HG02870 (cell line): ENCODE measurements at regions not wholly inside any gene's neighbourhood (a gene's known extent, or its start where the extent isn't known, plus 50 kb on each side); places are given as distances from the start of the nearest gene placed in this dataset.

ENCODE experiments used
- ATAC-seq: cut with Tn5 transposase; IDR thresholded peaks from one replicate; pipeline ENCODE4 v1.9.1; 2021; ENCODE audit warnings: mild to moderate bottlenecking, moderate library complexity; ENCODE audit not compliant: unreplicated experiment

DNA sequence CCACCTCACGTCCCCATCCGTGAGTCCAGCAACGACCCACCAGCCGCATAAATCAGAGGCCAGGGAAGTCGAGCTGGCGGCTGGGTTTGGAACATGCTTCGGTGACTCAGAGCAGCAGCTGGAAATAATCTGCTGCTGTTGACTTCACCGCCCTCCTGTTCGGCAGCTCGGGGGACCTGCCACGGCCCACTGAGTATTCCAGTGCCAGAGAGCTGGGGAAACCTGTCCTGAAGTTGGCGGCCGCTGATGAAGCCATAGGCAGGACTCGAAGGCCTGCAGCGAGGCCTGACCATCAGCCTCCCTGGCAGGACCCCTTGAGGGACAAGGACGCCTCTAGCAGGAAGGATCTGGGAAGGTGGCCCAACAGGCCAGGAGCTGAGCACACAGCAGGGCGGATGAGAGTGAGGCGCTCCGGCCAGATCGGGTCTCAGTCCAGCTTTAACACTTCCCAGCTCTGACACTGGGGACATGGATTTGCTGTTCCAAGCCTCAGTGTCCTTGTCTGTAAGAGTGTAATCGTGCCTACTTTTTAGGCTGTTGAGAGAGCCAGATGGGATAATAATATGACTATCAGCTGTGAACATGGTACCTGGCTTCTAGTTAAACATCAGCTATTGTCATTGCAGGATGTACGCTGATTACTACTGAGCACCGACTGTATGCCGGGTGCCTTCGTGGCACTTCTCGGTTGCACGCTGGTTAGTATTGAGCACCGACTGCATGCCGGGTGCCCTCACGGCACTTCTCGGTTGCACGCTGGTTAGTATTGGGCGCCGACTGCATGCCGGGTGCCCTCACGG lies 50.4 kb upstream of the CIBAR2 start:
- no peak for ATAC-seq

DNA sequence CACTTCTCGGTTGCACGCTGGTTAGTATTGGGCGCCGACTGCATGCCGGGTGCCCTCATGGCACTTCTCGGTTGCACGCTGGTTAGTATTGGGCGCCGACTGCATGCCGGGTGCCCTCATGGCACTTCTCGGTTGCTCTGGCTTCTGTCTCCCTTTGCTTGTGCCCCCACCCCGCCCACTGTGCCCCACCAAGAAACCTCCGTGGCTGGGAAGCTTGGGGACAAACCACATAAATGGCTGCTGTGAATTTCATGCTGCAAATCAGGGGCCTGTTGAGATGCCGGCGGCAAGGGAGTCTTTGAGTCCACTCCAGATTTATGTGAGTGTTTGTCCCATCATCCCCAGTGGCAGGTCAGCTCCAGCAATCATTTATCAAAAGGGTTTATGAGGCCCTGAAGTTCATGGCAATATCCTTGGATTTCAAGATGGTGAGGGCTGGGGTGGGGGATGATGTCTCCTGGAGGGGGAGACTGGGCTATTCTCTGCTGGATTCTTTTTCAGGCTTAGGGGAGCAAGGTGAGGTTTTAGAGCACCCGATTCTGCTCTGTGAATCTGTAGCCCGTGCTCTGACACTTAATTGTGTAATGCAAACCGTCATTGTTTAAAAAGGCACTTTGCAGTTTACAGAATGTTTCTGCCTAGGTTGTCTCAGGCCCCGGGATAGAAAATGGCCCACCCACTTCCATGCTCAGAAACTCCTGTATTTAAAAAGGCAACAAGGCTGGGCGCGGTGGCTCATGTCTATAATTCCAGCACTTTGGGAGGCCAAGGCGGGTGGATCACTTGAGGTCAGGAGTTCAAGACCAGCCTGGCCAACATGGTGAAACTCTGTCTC lies 51.2 kb upstream of the CIBAR2 start:
- no peak for ATAC-seq

DNA sequence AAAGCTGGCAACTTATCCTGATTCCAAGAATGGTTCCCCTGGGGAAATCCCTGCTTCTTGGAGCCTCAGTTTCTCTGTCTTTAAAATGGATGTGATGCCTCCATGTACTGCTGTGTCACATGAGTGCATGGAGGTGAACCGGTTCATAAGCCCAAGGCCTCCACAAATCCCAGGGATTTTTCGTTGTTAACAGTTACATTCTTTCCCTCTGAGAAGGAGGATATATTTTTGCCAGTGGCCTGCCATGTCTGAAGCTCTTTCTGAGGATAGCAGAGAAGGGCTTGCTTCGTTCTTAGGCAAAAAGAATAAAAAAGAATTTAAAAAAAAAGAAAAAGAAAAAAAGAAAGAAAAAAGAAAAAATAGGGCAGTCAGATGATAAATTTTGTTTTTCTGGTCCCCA lies 52.2 kb upstream of the CIBAR2 start:
- ATAC-seq: no peak

DNA sequence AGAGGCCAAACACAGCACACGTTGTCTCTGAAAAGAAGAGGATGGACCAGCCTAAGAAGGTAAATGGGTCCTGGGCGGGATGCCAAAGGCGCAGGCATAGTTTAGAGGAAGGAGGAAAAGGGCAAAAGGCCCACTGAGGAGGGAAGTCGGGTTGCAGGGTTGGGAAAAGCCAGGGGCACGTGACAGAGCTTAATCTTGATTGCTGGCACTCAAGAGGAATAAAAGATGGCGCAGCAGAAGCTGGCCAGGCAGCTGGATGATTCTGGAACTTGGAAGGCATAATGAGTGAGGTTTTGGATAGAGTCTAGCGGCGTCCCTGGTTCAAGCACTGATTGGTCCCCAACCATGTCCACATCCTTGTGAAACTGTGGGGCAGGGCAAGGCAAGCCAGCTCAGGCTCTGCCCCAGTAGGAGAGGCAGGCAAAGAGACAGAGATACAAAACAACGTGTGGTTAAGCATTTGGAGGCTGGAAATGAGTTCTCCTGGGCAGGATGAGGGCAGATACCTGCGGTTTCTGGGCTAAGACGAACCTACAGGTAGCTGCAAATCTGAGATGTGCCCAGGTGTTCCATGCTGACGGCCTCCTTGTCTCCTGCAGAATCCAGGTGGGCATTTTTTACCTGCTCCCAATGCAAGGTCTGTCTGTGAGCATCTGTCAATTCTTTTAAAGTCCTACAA lies 52.7 kb upstream of the CIBAR2 start:
- no peak for ATAC-seq

DNA sequence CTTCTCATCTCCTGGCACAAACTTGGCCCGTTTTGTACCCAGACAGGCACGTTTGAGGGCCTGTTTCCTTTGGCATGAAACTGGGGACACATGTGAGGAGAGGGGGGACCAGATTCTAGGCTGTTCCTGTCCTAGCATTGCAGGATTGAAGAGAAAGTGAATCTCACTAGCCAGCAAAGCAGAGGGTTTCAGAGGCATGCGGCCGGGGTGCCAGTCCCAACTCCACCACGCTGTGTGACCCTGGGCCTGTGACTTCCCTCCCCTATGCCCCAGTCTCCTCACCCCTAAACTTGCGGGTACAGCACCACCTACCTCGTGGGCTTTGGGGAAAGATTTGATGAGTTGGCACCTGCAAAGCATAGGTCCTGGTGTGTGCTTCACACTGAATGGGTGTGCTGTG lies 53.5 kb upstream of the CIBAR2 start:
- ATAC-seq: no peak

DNA sequence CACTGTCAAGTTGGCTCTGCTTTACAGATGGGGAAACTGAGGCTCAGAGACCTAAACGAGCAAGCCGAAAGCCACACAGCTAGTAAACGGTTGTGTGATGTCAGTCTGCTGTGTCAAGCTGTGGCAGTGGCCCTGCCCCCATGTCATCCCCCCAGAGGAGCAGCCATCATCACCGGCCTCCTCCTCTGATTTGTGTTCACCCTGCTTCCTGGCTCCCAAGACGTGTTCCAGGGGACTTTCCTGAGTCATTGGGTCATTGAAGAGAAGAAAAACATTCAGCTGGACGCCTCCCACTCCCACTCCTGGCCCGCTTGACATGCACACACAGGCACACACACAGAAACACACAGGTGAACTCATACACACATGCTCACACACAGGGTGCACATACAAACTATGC lies 54.0 kb upstream of the CIBAR2 start:
- no peak for ATAC-seq

DNA sequence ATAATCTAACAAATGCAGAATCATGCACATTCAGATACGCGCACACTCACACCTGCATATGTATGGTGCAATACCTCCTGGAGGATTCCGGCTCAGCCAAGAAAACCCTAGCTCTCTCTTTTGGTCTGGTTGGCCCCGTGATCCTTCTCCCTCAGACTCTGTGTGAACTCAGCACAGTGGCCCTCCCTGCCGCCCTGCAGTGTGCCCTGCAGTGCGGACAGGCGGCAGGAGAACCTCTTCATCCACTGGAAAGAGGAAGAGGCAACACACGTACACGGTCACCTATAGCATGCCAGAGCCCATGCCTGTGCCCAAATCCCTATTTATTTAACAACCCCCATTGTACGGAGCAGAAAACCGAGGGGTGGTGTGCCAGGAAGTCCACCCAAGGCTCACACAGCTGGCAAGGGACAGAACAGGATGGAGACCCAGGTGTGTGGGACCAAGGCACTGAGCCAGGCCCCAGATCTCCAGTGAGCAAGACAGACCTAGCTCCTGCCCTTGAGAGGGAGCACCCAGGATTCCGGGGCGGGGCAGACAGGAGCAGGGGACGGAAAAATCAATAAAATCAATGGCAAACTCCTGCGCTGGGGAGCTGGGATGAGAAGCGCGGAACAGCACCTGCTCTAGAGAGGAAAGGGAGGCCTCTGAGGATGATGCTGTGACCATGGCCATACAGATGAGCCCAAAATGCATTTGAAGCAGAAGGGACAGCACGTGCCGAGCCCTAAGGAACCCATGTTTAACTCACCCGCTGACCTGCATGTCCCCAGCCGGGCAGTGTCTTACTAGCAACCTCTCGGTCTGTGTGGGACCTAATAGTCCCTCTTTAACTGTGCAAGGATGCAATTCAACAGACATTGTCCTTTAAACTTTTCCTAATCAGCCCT lies 54.7 kb upstream of the CIBAR2 start:
- no peak for ATAC-seq

DNA sequence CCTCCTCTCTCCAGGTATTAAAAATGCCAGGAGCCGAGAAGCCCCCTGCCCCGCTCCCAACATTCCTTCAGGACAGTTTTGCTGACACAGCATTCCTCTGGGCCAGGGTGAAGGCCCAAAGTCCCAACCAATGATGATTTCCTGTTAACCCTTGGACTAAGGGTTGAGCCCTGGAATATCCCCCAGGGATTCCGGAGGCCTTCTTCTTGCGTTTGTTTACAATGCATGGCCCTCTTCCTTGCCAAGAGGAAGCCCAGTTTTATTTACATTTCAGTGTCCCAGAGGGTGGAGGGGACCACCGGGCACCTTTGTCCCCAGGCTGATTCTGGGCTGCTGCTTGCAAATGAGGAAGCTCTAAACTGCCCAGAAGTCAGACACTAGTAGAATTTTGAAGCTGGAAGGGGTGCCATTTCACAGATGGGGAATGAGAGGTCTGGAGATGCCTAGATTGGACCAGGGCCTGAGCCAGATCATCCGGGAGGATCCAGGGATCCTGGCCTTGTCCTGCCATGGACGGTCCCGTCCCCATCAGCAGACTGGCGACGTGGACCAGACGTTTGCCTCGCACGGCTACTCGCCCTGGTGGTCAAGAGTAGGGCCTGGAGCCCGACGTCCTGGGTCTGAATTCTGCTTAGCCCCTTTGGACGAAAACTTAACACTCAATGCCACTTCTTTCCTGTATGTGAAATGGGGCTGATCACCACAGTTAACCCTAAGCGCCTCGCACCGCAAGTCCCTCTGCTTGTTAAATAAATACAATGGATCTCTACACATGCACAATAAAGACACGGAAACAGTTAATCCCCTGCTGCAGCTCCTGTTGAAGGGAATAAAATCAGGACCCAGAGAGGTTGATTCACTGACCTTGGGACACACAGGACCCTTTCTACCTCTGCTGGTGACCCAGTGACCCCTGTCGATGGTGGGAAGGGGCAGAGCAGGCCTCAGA lies 55.6 kb upstream of the CIBAR2 start:
- ATAC-seq: no peak

DNA sequence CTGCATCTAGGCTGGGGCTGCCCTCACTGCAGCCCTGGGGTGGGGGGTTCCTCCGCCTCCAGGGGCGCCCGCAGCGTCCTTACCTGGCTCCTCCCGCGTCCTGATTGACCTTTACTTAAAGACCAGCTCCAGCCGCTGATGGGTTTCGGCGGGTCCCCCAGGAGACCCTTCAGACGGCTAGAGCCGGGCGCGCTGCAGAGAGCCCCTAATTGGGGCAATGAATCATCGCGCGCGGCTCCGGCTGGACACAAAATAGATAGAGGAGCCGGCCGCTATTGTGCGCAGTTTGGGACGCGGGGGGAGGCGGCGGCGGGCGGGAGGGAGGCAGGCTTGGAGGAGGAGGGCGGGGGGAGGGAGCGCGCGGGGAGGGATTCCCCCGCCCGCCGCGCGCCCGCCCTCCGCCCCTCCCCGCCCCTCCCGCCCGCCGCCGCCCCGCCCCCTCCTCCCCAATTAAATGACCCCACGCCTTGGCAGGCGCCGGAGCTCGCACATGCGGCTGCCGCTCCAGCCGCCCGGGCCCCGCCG lies 56.5 kb upstream of the CIBAR2 start:
- no peak for ATAC-seq

DNA sequence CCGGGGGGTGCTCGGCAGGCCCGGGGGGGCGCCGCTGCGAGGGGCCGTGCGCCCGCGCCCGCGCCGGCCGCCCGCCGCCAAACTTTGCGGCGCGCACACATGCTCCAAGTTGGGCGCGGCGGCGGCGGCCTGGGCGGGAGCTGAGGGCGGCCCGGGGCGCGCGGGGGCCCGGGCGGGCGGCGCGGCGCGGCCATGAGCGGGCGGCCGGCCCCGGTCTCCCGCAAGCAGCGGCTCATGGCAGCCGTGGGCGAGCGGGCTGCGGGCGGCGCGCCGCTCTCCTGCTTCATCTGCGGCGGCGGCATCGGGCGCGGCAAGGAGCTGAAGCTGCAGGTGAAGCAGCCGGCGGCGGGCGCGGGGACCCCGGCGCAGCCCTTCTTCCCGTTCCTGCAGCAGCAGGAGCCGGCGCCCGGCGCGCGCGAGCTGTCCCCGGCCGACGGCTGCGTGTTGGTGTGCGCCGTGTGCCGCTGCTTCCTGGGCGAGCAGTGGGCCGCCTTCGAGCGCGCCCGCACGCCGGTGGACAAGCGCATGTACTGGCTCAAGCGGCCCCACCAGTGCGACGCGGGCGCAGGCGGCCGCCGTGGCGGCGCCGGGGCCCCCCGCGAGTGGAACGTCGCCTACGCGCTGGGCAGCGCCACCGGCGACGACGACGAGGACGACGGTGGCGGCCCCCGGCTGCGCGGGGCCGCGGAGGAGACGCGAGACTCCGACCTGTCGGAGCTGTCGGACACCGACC lies 57.2 kb upstream of the CIBAR2 start:
- no peak for ATAC-seq

DNA sequence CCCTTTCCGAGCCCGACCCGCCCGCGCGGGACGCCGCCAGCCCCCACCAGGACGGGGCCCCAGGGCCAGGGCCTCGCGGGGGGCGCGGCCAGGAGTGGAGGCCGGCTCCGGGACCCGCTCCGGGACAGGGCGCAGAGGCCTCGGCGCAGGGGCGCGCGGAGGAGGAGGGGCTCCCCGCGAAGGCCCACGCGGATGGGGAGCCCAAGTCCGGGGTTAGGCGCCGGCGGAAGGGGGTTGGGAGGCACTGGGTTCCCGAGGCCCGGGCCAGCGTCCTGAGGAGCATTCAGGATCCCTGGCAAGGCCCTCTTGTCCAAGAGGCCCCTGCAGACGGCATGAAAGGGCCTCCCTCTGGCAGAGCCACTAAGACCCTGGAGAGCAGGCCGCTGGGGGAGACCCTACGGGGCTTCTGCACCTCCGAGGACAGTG lies 57.8 kb upstream of the CIBAR2 start:
- ATAC-seq: no peak

DNA sequence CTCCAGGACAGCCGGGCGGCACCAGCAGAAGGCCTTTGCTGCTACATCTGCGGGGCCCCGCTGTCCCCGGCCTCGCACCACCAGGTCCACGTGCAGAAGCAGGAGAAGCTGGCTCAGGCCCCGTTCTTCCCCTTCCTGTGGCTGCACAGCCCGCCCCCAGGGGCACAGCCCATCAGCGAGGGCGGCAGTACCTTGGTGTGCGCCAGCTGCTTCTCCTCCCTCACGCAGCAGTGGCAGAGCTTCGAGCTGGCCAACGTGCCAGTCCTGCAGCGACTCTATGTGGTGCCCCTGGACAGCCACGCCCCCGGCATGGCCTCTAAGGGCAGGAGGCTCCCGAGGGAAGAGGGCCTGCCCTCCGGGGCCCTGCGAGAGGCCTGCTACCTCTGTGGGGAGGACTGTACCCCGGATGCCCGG lies 58.3 kb upstream of the CIBAR2 start:
- no peak for ATAC-seq

DNA sequence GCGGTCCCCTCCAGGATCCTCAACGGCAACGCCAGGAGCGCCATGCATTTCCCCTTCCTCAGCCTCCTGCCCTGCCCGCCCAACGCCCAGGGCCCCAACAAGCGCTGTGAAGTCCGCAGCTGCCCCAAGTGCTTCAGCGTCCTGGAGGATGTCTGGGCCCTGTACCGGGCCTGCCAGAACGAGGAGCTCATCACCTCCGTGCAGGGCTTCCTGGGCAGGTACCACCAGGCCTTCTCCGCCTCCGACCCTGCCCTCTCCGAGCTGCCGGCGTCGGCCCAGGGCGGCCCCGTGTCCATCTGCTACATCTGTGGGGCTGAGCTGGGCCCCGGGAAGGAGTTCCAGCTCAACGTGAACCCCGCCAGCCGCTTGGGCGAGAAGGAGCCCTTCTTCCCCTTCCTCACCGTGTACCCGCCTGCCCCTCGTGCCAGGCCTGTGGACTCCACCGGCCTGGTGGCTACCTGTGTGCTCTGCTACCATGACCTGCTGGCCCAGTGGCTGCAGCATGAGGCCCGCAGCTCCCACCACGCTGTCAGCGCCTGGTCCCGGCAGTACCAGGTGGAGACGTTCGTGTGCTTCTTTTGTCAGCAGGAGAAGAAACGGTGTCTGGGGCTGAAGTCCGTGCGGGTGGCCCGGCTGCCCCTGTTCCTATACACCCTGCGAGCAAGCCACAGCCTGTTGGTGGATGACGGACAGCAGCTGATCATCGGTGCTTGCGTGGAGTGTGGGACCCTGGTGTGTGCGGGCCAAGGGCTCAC lies 58.9 kb upstream of the CIBAR2 start:
- ATAC-seq: no peak

DNA sequence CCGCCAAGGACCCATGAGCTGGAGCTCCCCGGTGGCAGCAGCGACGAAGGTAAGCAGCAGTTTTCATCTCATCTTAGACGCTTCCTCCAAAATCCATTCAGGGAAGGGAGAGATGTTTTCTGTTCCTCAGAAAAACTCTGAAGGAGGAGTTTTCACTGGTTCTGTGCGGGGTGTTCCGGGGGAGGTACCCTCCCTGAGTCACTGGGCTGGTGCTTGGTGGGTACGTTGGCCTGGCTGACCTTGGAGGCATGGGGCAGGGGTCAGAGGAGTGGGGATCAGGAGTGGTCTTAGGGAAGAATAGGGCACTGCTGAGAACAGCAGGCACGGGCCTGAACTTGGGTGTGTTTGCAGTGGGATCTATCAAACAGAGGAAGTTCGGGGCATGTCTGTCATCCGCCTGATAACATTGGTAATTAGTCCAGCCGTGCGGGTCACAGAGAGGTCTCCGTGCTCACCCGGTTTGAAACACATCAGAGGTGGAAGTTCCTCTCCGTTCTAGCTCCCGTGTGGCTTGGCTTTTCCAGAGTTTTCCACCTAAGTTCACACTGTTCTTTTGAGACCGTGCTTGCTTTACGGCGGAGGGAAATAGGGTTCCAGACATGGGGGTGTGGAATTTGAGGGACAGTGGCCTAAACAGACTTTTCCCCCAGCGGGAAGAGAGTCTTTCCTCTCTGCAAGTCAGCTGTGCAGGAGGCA lies 59.6 kb upstream of the CIBAR2 start:
- no peak for ATAC-seq

DNA sequence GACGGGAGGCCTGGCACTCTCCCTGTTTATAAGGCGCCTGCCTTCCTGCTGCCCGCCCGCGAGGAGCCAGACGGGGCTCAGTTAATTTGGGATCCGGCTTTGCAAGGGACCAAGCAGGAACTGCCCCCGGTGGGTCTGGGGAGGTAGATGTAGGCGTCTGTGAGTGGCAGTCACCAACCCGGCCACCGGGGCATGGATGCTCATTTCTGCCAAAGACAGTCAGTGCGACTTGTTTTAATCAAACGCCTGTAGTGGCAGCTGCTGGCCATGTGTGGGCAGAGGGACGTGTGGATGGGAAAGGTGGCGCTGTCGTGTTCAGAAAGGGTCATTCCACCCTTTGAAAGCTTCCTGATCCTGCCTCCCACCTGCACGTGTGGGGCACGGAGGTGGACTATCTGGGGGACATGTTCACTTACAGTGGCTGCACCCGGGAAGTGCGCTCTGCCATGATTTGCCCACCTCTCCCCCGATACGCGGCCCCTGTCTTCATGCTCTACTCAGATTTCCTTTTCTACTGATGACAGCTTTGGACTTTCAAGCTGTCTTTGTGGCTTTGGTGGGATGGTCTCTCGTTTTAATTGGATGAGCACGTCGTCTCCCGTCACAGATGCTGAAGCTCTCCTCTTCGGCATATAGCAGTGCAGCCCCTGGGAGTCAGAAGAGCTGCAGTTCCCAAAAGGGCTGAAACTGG lies 60.3 kb upstream of the CIBAR2 start:
- ATAC-seq: no peak

DNA sequence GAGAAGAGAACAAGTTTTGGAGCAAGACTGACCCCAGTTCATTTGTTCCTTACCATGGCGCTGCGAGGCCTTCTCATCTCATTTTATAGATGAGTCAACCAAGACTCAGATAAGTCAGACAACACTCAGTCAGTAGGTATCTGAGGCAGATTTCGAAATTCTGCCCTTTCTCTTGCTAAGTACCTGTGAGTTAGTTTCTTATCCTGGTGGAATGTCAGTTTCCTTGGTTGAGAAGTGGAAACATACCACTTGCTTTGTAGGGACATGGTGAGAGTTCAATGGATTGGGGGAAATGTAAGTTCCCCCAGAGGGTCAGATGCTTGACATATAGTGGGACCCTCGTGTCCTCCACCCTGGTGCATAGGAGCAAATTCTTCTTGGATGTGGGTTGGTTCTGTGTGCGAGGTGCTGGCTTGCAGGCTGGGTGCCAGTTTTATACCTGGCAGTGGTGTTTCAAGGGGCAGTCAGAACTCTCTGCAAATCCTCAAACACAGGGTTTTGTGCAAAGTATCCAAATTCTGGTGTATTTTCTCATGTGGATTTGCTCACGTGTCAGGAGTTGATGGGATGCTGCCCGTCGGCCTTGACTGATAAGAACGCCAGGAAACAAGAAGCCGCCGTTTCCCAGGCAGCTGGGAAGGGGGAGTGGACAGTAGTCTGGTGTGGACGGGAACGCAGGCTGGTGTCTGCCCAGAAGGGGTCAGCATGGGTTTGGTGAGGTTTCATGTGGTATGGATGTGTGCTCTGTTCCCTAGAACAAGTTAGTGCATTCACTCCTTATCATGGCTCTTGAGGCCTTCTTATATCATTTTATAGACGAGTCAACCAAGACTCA lies 61.1 kb upstream of the CIBAR2 start:
- no peak for ATAC-seq
